Activated CD4-positive, alpha-beta memory T cell treated with anti-CD3 and anti-CD28 coated beads, Interleukin-2, amount 10 ng/mL, durations not matched to agents 7 days and 5 days (primary cell): ENCODE measurements at regions not wholly inside any gene's neighbourhood (a gene's known extent, or its start where the extent isn't known, plus 50 kb on each side); places are given as distances from the start of the nearest gene placed in this dataset.

ENCODE experiments used
- CTCF ChIA-PET: fragments of 350-600 bp; sonication (Branson Sonifier 250); formaldehyde crosslinking; loops from one replicate; lab custom pipeline; 2021; ENCODE audit warnings: antibody characterized with exemption, inconsistent platforms; lab: Charles Lee
- POLR2A ChIA-PET: fragments of 350-600 bp; sonication (Branson Sonifier 250); formaldehyde crosslinking; loops from one replicate; lab custom pipeline; 2021; ENCODE audit warnings: antibody characterized with exemption; lab: Charles Lee
- DNase-seq: peaks from one replicate; pipeline ENCODE4 v3.0.0-alpha.2; 2020
- H3K27ac Mint-ChIP-seq: one replicate; pipeline ENCODE4 v1.8.0; 2021; ENCODE audit warnings: mild to moderate bottlenecking, mixed read lengths
- H3K27me3 Mint-ChIP-seq: one replicate; pipeline ENCODE4 v1.8.0; 2021; ENCODE audit warnings: mixed read lengths
- H3K36me3 Mint-ChIP-seq: one replicate; pipeline ENCODE4 v1.8.0; 2021; ENCODE audit warnings: low read depth, mixed read lengths
- H3K4me1 Mint-ChIP-seq: one replicate; pipeline ENCODE4 v1.8.0; 2021; ENCODE audit warnings: mixed read lengths
- H3K4me3 Mint-ChIP-seq: one replicate; pipeline ENCODE4 v1.8.0; 2021; ENCODE audit warnings: mild to moderate bottlenecking, mixed read lengths
- H3K9me3 Mint-ChIP-seq: one replicate; pipeline ENCODE4 v1.8.0; 2021; ENCODE audit warnings: mixed read lengths

DNA sequence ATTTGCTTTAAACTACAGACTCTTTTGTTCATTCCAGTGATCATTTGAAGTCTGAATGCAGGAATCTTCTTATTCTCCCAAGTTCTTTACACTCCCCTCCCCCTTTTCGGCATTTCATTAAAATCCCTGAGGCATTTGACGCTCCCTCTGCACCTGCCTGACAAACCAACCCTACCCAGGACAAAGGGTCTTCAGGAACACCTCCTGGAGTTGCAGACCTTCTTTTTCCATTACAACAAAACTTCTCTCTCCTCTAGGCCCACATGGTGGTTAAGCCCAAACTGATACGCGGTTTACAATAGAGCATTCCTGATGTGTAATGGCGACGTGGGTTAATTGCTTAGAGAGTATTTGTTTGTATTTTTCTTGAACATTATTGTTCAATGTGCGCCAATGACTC lies 367.4 kb downstream of the FBXO15 start:
- POLR2A ChIA-PET: no interaction called here
- CTCF ChIA-PET: no interaction called here
- Mint-ChIP-seq H3K4me1 (no peaks in the 10 kb centered on the region), H3K4me3 (no peak overlapping the region), H3K9me3 (no peaks in the 10 kb centered on the region), H3K27ac (no peak overlapping the region), H3K36me3 (no peaks in the 10 kb centered on the region), H3K27me3 (no peaks in the 10 kb centered on the region)
- no peak for DNase-seq

DNA sequence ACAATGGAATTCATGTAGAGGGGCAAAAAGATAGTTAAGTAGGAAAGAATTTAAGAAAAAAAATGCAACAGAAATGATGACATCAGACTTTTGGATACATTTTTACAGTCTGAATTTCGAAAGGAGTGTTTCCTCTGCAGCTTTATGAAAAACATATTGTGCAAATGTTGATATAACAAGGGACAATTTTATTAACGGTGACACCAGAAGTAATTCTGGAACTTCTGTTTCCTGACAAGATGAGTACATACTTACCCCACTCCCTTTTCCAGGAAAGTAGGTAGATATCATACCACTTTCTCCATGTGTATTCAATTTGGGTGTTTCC lies 369.6 kb downstream of the FBXO15 start:
- Mint-ChIP-seq H3K4me3 (no peak overlapping the region), H3K4me1 (no peaks in the 10 kb centered on the region), H3K27ac (no peak overlapping the region), H3K27me3 (no peaks in the 10 kb centered on the region), H3K36me3 (no peaks in the 10 kb centered on the region), H3K9me3 (no peaks in the 10 kb centered on the region)
- ChIA-PET POLR2A (no interaction called here), CTCF (no interaction called here)
- DNase-seq: no peak

DNA sequence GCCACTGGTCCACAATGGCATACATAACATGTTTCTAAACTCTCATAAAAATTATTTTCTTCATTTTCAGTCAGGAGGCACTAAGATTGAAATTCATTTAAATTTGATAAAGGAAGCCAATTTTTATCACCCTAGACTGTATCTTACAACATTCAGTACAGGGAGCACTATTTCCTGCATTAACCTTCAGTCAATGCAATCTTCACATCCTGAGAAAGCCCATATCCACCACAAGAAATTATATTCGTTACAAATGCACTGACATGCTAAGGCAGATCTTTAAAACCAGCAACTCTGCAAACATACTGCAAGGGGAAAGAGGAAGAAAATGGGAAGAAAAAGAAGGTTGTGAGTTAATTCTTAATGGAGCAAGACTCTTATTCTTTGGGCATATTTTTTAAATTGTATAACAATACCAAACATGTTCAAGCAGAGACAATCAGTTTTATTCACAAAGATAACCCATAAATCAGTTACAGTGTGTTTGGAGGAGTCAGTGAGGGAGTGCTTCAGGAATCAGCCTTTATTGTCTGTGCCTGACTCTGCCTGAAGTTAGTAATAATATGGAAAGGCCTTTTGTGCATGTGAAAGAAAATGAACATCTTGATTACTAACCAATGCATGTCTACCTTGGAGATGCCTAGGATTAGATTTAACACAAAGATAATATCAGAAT lies 370.1 kb downstream of the FBXO15 start:
- Mint-ChIP-seq H3K4me1 (no peaks in the 10 kb centered on the region), H3K27me3 (no peaks in the 10 kb centered on the region), H3K27ac (no peak overlapping the region), H3K9me3 (no peaks in the 10 kb centered on the region), H3K36me3 (no peaks in the 10 kb centered on the region), H3K4me3 (no peak overlapping the region)
- DNase-seq: no peak
- ChIA-PET CTCF (no interaction called here), POLR2A (no interaction called here)

DNA sequence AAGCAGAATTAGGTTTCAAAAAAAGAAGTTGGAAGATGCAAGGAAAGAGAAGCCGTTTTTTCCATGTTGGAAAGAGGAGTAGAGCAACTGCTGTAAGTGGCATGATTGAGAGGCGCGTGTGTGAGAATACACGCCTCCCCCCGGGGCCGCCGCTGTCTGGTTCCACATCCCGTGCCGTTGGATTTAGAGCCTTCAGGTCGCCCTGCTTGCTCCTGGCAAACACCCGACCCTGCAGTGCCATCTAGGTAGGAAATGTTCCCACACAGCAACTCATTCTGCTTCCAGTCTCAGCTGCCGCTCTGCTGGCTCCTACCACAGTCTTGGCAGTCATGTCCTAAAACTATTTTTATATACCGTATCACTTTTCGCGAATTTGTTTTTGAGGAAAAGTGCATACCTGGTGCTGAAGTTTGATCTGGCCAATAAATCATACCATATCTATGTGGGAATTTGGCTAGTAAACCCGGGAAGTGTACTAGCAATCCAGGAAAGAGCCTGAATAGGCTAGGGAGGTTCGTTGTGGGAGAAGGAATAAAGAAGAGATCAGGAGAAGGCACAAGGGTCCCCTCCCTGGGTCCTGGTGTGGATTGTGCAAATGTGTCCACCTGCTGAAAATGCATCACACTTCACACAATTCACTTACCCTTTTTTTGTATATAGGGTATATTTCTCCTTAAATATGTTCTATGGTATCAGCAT lies 372.7 kb downstream of the FBXO15 start:
- no peak for DNase-seq
- Mint-ChIP-seq H3K4me3 (no peak overlapping the region), H3K36me3 (no peaks in the 10 kb centered on the region), H3K27ac (no peak overlapping the region), H3K4me1 (no peaks in the 10 kb centered on the region), H3K27me3 (no peaks in the 10 kb centered on the region), H3K9me3 (no peaks in the 10 kb centered on the region)
- ChIA-PET POLR2A (no interaction called here), CTCF (no interaction called here)

DNA sequence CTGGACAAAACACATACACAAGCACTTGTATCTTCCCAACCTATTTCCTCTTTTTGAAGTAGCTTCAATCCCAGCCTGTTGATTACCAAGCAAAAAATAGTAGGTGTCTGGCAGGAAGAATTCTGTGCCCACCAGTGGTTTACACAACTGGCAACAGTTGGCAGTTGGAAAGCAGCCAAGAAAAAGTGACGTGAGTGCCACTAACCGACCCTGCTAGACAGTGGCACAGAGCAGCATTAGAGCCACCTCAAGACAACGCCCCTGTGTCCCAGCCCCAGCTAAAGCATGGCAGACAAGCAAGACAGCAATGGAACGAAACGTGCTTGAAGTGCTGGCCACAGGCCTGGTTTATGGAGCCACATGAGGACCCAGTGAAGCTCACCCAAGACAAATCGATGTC lies 379.6 kb downstream of the FBXO15 start:
- Mint-ChIP-seq H3K27ac (no peak overlapping the region), H3K36me3 (no peaks in the 10 kb centered on the region), H3K27me3 (no peaks in the 10 kb centered on the region), H3K4me3 (no peak overlapping the region), H3K4me1 (no peaks in the 10 kb centered on the region), H3K9me3 (no peaks in the 10 kb centered on the region)
- ChIA-PET POLR2A (no interaction called here), CTCF (no interaction called here)
- no peak for DNase-seq

DNA sequence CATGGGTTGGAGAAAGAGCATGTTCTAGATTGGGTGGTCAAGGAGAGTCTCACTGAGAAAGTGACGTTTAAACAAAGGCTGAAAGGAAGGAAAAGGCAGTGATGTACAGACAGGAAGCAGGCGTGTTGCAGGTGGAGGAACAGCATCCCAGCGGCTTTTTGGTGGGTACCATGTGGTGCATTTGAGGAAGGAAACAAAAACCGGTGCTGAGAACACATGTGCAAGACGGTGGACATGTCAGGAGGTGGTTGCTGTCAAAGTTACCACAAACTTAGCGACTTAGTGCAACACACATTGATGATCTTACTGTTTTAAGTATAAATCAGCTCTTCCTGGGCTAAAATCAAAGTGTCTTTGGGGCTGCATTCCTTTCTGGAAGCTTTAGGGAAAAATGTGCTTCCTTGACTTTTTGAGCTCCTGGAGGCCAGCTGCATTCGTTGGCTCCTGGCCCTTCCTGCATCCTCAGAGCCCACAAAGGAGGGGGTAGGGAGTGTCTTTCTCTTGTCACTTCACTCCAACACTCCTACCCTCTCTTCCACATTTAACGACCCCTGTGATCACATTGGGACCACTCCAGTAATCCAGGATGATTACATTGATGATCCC lies 380.6 kb downstream of the FBXO15 start:
- ChIA-PET CTCF (no interaction called here), POLR2A (no interaction called here)
- DNase-seq: no peak
- Mint-ChIP-seq H3K27me3 (no peaks in the 10 kb centered on the region), H3K9me3 (no peaks in the 10 kb centered on the region), H3K27ac (no peak overlapping the region), H3K36me3 (no peaks in the 10 kb centered on the region), H3K4me1 (no peaks in the 10 kb centered on the region), H3K4me3 (no peak overlapping the region)

DNA sequence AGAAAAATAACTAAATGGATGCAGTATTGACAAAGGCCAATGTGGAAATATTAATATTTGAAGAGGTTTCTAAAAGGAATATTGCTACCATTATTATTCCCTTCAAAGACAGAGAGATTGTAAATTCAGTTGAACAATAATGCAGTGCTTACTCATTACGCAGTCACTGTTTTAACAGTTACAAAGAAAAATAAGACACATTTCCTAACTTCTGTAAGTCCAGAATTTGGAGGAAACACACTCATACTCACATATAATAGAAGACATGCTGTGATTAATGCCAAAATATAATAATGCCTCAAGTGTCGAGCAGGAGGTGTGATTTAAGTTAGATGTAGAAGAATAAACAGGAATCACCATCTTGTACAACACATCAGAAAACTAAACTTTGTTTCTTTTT lies 389.2 kb downstream of the FBXO15 start:
- Mint-ChIP-seq H3K36me3 (no peaks in the 10 kb centered on the region), H3K4me3 (no peak overlapping the region), H3K27me3 (no peaks in the 10 kb centered on the region), H3K9me3 (no peaks in the 10 kb centered on the region), H3K4me1 (no peaks in the 10 kb centered on the region), H3K27ac (no peak overlapping the region)
- ChIA-PET CTCF (no interaction called here), POLR2A (no interaction called here)
- no peak for DNase-seq

DNA sequence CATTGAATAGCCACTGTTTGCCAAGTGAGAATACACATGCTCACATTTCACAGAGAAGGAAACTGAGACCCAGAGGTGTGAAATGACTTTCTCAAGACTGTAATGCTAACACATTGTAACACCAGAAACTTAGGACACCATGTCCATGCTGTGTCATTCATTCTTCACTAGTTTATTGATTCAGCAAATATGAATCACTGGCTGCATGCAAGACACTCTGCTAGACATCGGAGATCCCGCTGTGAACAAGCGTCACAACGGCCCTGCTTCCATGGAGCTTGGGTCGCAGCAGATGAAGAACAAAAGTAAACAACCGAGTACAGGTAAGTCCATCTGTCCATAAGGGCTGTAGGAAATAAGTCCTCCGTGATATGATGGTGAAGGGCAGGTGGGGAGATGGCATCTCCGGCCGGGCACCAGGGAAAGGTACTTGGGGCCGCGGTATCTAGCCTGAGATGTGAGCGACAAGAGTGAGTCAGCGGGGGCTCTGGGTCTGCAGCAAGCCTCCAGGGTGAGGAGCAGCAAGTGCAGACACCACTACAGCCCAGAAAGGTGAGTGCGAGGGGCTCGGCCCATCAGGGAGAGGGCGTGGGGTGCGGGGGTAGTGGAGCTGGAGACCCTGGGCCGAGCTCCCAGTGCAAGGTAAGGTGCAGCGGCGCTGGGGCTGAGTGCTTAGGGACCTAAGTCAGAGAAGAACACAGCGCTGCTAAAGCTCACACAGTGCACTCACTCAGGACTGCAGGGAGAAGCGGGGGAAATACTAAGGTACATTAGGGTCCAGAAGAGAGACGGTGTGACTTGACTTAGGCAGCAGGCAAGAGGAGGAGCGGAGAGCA lies 391.2 kb downstream of the FBXO15 start:
- Mint-ChIP-seq H3K27ac (no peak overlapping the region), H3K36me3 (no peaks in the 10 kb centered on the region), H3K4me3 (no peak overlapping the region), H3K4me1 (no peaks in the 10 kb centered on the region), H3K9me3 (no peaks in the 10 kb centered on the region), H3K27me3 (no peaks in the 10 kb centered on the region)
- ChIA-PET POLR2A (no interaction called here), CTCF (no interaction called here)
- DNase-seq: no peak

DNA sequence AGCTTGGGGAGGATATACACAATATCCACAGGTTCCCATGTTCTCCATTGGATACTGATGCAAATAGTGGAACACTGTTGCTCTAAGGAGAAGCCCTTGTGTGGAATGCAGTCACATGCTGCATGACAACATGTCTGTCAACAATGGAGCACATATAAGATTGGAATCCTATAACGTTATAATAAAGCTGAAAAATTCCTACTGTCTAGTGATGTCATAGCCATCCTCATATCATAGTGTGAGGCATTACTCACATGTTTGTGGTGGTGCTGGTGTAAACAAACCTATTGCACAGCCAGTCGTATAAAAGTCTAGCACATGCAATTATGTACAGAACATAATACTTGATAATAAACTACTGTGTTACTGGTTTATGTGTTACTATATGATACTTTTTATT lies 394.7 kb downstream of the FBXO15 start:
- Mint-ChIP-seq H3K36me3 (no peaks in the 10 kb centered on the region), H3K4me1 (no peaks in the 10 kb centered on the region), H3K27ac (no peak overlapping the region), H3K27me3 (no peaks in the 10 kb centered on the region), H3K4me3 (no peak overlapping the region), H3K9me3 (no peaks in the 10 kb centered on the region)
- DNase-seq: no peak
- CTCF ChIA-PET: no interaction called here
- POLR2A ChIA-PET: no interaction called here

DNA sequence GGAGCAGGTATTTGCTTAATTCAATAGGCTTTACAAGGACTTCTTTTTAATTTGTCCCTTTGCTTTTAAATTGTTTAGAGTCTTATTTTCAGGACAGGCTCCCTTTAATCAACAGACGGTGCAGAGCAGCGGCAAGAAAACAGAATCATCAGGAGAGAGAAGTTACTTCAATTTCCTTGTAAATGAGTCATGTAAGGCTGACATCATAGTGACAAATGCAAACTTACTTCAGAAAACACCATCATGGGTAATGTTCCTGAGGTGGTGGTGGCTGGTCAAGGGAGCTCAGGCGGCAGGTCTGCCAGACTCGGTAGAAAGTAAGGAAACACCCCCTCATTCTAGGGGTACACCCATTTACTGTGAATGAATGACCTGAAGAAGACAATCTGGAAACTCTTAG lies 395.1 kb downstream of the FBXO15 start:
- CTCF ChIA-PET: no interaction called here
- H3K27me3 Mint-ChIP-seq: no peaks in the 10 kb centered on the region
- POLR2A ChIA-PET: no interaction called here
- no peak overlapping the region for H3K27ac Mint-ChIP-seq
- no peaks in the 10 kb centered on the region for H3K4me1 Mint-ChIP-seq
- DNase-seq: no peak
- H3K4me3 Mint-ChIP-seq: no peak overlapping the region
- H3K36me3 Mint-ChIP-seq: no peaks in the 10 kb centered on the region
- no peaks in the 10 kb centered on the region for H3K9me3 Mint-ChIP-seq

DNA sequence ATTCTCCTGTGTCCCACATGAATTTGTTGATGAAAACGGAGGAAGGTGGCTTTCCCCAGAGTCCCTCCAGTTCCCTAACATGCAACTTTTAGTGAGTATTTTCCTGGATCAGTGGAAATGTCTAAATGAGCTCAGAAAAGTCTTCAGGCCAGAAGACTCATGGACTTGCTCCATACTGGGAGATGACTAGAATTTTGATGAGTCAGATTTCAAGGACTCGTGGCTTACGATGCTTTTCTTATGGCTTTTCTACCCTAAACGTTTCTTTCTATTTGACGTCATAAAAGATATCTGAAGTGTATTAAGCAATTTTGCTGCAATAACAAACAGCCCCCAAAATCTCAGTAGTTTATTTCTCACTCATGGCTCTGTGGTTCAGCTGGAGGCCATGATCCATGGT lies 397.6 kb downstream of the FBXO15 start:
- CTCF ChIA-PET: no interaction called here
- POLR2A ChIA-PET: no interaction called here
- DNase-seq: no peak

DNA sequence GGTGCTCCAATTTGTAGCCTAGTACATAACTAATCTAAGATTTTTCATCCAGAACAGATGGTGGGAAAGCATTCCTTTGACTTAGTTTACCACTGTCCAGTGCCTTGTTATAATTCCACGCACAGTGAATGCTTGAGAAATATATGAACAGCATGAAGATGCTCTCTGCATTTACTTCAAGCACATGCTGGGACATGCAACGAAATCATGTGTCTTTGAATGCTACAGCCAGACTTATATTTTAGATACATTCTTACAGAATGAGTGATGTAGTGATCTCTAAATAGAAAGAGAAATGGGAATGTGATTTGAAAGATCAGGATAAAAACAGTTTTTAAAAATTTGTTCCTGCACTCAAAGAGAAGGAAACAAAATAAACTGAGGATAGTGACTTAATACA lies 398.3 kb downstream of the FBXO15 start:
- Mint-ChIP-seq H3K36me3 (no peaks in the 10 kb centered on the region), H3K9me3 (no peaks in the 10 kb centered on the region), H3K4me1 (no peaks in the 10 kb centered on the region), H3K27ac (no peak overlapping the region), H3K4me3 (no peak overlapping the region), H3K27me3 (no peaks in the 10 kb centered on the region)
- CTCF ChIA-PET: no interaction called here
- DNase-seq: no peak
- POLR2A ChIA-PET: no interaction called here

More for the DNA sequence above, 397.6 kb downstream of the FBXO15 start:
- H3K4me1 Mint-ChIP-seq: no peaks in the 10 kb centered on the region
- no peaks in the 10 kb centered on the region for H3K27me3 Mint-ChIP-seq
- H3K27ac Mint-ChIP-seq: no peak overlapping the region
- H3K36me3 Mint-ChIP-seq: no peaks in the 10 kb centered on the region
- no peak overlapping the region for H3K4me3 Mint-ChIP-seq
- no peaks in the 10 kb centered on the region for H3K9me3 Mint-ChIP-seq

DNA sequence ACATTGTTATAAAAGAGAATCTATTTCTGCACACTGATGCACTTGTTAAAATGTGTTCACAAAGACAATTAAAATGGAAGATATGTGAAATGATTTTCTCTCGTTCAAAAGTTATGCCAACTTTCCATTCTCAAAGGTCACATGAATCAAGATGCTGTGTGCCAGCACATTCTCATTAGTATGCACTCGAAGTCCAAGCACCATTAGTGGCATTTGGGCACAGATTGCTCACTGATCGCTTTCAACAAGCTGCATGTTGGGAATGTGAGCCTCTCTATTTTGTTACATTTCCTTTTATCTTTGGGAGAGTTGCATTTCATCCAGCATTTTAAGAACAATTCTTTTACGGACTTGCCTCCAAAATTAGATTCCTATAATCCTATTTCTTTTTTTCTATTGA lies 398.9 kb downstream of the FBXO15 start:
- no peaks in the 10 kb centered on the region for H3K4me1 Mint-ChIP-seq
- H3K4me3 Mint-ChIP-seq: no peak overlapping the region
- ChIA-PET POLR2A (no interaction called here), CTCF (no interaction called here)
- H3K27me3 Mint-ChIP-seq: no peaks in the 10 kb centered on the region
- no peaks in the 10 kb centered on the region for H3K9me3 Mint-ChIP-seq
- no peaks in the 10 kb centered on the region for H3K36me3 Mint-ChIP-seq
- H3K27ac Mint-ChIP-seq: no peak overlapping the region
- DNase-seq: no peak
